IMR-90 (cell line): ENCODE measurements at regions not wholly inside any gene's neighbourhood (a gene's known extent, or its start where the extent isn't known, plus 50 kb on each side); places are given as distances from the start of the nearest gene placed in this dataset.

Experiments used
- ATAC-seq: fragments of 200-7000 bp; cut with Tn5 transposase; 2 replicates; pipeline ENCODE4 v1.9.1; 2020; ENCODE audit warnings: low read depth, mild to moderate bottlenecking, moderate library complexity
- BruUV-seq: library from RNA; stranded (reverse); fragments of 400-500 nt; replicated peaks from 2 replicates; lab custom pipeline; 2021; lab: Mats Ljungman, UMichigan
- CTCF ChIA-PET: fragments of 300-600 bp; formaldehyde crosslinking; extraction: SDS; loops from one replicate; lab custom pipeline; 2021; ENCODE audit warnings: antibody characterized with exemption; lab: Yijun Ruan, JAX
- POLR2A ChIA-PET: fragments of 300-600 bp; sonication (Branson Sonifier 250); formaldehyde crosslinking; loops from one replicate; lab custom pipeline; 2022; ENCODE audit warnings: antibody characterized with exemption; ENCODE audit not compliant: unreplicated experiment; lab: Charles Lee
- DNase-seq: peaks from one replicate; pipeline ENCODE4 v3.0.0; 2013
- H2AFZ ChIP-seq: replicated peaks from 2 replicates; pipeline ENCODE3; 2013; ENCODE audit warnings: low read length, mild to moderate bottlenecking; ENCODE audit not compliant: poor library complexity
- H2AK5ac ChIP-seq: 2 replicates; pipeline ENCODE4 v1.6.1; 2013; ENCODE audit warnings: low read depth, low read length, inconsistent platforms
- H2AK9ac ChIP-seq: replicated peaks from 2 replicates; pipeline ENCODE3; 2013; ENCODE audit warnings: mild to moderate bottlenecking, low read depth, low read length, moderate library complexity; ENCODE audit not compliant: poor library complexity
- H2BK120ac ChIP-seq: 2 replicates; pipeline ENCODE4 v1.6.1; 2013; ENCODE audit warnings: low read depth, low read length, inconsistent platforms
- H2BK15ac ChIP-seq: 3 replicates; pipeline ENCODE4 v1.6.1; 2013; ENCODE audit warnings: low read depth, low read length, inconsistent platforms
- H2BK20ac ChIP-seq: 2 replicates; pipeline ENCODE4 v1.6.1; 2013; ENCODE audit warnings: low read depth, mild to moderate bottlenecking, inconsistent platforms, low read length, moderate library complexity
- H2BK5ac ChIP-seq: 2 replicates; pipeline ENCODE4 v1.6.1; 2013; ENCODE audit warnings: mild to moderate bottlenecking, low read depth, low read length, inconsistent platforms; ENCODE audit not compliant: poor library complexity, severe bottlenecking
- H3K14ac ChIP-seq: replicated peaks from 2 replicates; pipeline ENCODE4 v1.6.1; 2013; ENCODE audit warnings: low read depth, low read length, inconsistent platforms
- H3K18ac ChIP-seq: 2 replicates; pipeline ENCODE4 v1.6.1; 2013; ENCODE audit warnings: low read depth, low read length, control low read depth
- H3K23ac ChIP-seq: 2 replicates; pipeline ENCODE4 v1.6.1; 2013; ENCODE audit warnings: low read depth, low read length, inconsistent platforms
- H3K27ac ChIP-seq: 2 replicates; pipeline ENCODE4 v1.5.1; 2013; ENCODE audit warnings: mild to moderate bottlenecking, control low read depth, low read length; ENCODE audit not compliant: insufficient read depth
- H3K27me3 ChIP-seq: 2 replicates; pipeline ENCODE4 v1.6.1; 2013; ENCODE audit warnings: low read length; ENCODE audit not compliant: control insufficient read depth, insufficient read depth
- H3K36me3 ChIP-seq: 2 replicates; pipeline ENCODE4 v1.6.1; 2013; ENCODE audit warnings: low read length, mixed read lengths; ENCODE audit not compliant: control insufficient read depth, insufficient read depth
- H3K4ac ChIP-seq: 2 replicates; pipeline ENCODE4 v1.6.1; 2013; ENCODE audit warnings: low read depth, low read length, inconsistent platforms
- H3K4me1 ChIP-seq: 2 replicates; pipeline ENCODE4 v1.6.1; 2013; ENCODE audit warnings: low read length, mixed read lengths; ENCODE audit not compliant: control insufficient read depth, insufficient read depth
- H3K4me2 ChIP-seq: 2 replicates; pipeline ENCODE4 v1.6.1; 2013; ENCODE audit warnings: low read depth, mild to moderate bottlenecking, control low read depth, low read length, moderate library complexity
- H3K4me3 ChIP-seq: 2 replicates; pipeline ENCODE4 v1.5.1; 2013; ENCODE audit warnings: low read depth, mild to moderate bottlenecking, control low read depth, low read length, moderate library complexity; ENCODE audit not compliant: insufficient read depth
- H3K56ac ChIP-seq: 2 replicates; pipeline ENCODE4 v1.6.1; 2013; ENCODE audit warnings: low read length, inconsistent platforms; ENCODE audit not compliant: insufficient read depth; ENCODE audit errors: extremely low read depth
- H3K79me1 ChIP-seq, 2 experiments: 2 replicates each; pipeline ENCODE4 v1.6.1; 2013; ENCODE audit warnings: low read length in 2 of 2, inconsistent platforms in 1 of 2, low read depth in 1 of 2
- H3K9ac ChIP-seq: 2 replicates; pipeline ENCODE4 v1.6.1; 2013; ENCODE audit warnings: low read depth, low read length, control low read depth
- H3K9me1 ChIP-seq: 2 replicates; pipeline ENCODE4 v1.6.1; 2013; ENCODE audit warnings: low read length, inconsistent platforms; ENCODE audit not compliant: insufficient read depth
- H3K9me3 ChIP-seq: 2 replicates; pipeline ENCODE4 v1.6.1; 2013; ENCODE audit warnings: low read length; ENCODE audit not compliant: control insufficient read depth, insufficient read depth
- H4K20me1 ChIP-seq: 2 replicates; pipeline ENCODE4 v1.6.1; 2013; ENCODE audit warnings: low read length, inconsistent platforms; ENCODE audit not compliant: insufficient read depth
- H4K5ac ChIP-seq: 2 replicates; pipeline ENCODE4 v1.6.1; 2013; ENCODE audit warnings: mild to moderate bottlenecking, low read depth, low read length, control low read depth
- H4K8ac ChIP-seq, 2 experiments: 2 replicates each; pipeline ENCODE4 v1.6.1; 2013; ENCODE audit warnings: low read depth in 2 of 2, low read length in 2 of 2, control low read depth in 1 of 2, inconsistent platforms in 1 of 2
- H4K91ac ChIP-seq: 2 replicates; pipeline ENCODE4 v1.6.1; 2013; ENCODE audit warnings: low read depth, low read length, inconsistent platforms; ENCODE audit not compliant: insufficient read depth
- BHLHE40 ChIP-seq: fragments of 150-350 bp; IDR thresholded peaks from 2 replicates; pipeline ENCODE4 v1.6.1; 2016; ENCODE audit warnings: mild to moderate bottlenecking, low read depth, low read length
- CEBPB ChIP-seq: IDR thresholded peaks from 2 replicates; pipeline ENCODE4 v1.6.1; 2012; ENCODE audit warnings: low read depth, low read length, improper control_type of control experiment
- CTCF ChIP-seq: conservative IDR thresholded peaks from 2 replicates; pipeline ENCODE4 v1.5.1; 2012; ENCODE audit warnings: mild to moderate bottlenecking, low read depth, low read length, improper control_type of control experiment
- FOS ChIP-seq: fragments of 150-350 bp; IDR thresholded peaks from 2 replicates; pipeline ENCODE4 v1.6.1; 2016; ENCODE audit warnings: low read depth, low read length
- MAFK ChIP-seq: IDR thresholded peaks from 2 replicates; pipeline ENCODE4 v1.6.1; 2012; ENCODE audit warnings: low read depth, low read length, improper control_type of control experiment
- MAZ ChIP-seq: IDR thresholded peaks from 2 replicates; pipeline ENCODE4 v1.6.1; 2012; ENCODE audit warnings: low read depth, mild to moderate bottlenecking, low read length, improper control_type of control experiment, moderate library complexity, borderline replicate concordance
- MXI1 ChIP-seq: IDR thresholded peaks from 2 replicates; pipeline ENCODE4 v1.6.1; 2012; ENCODE audit warnings: low read depth, mild to moderate bottlenecking, low read length, moderate library complexity, borderline replicate concordance
- NFE2L2 ChIP-seq: fragments of 150-350 bp; IDR thresholded peaks from 2 replicates; pipeline ENCODE4 v1.6.1; 2016; ENCODE audit warnings: low read depth, mild to moderate bottlenecking, low read length
- POLR2A ChIP-seq: IDR thresholded peaks from 2 replicates; pipeline ENCODE4 v1.6.1; 2012; ENCODE audit warnings: mild to moderate bottlenecking, low read depth, low read length
- RCOR1 ChIP-seq: IDR thresholded peaks from 2 replicates; pipeline ENCODE4 v1.6.1; 2012; ENCODE audit warnings: mild to moderate bottlenecking, low read length, improper control_type of control experiment; ENCODE audit not compliant: insufficient replicate concordance
- RFX5 ChIP-seq: IDR thresholded peaks from 2 replicates; pipeline ENCODE4 v1.8.0; 2012; ENCODE audit warnings: low read depth, mild to moderate bottlenecking, low read length, moderate library complexity
- SMC3 ChIP-seq: fragments of 150-350 bp; IDR thresholded peaks from 2 replicates; pipeline ENCODE4 v1.6.1; 2016; ENCODE audit warnings: low read depth, mild to moderate bottlenecking, antibody characterized with exemption, low read length, moderate library complexity
- USF2 ChIP-seq: fragments of 150-350 bp; IDR thresholded peaks from 2 replicates; pipeline ENCODE4 v1.6.1; 2017; ENCODE audit warnings: mild to moderate bottlenecking, antibody characterized with exemption, low read length, low read depth
- dilution Hi-C: fragments of 300-500 bp; cut with HindIII; formaldehyde crosslinking; loops from one replicate; pipeline ENCODE4 v1.14.3; 2018; ENCODE audit warnings: low sequenced_read_pairs; ENCODE audit not compliant: unreplicated experiment
- in situ Hi-C: fragments of 300-500 bp; cut with MboI; formaldehyde crosslinking; loops from 3 replicates; pipeline ENCODE4 v1.14.3; 2019; ENCODE audit warnings: low sequenced_read_pairs, inconsistent platforms, mixed read lengths
- intact Hi-C: fragments of 100-400 bp; cut with micrococcal nuclease; formaldehyde crosslinking; loops from 2 replicates; pipeline ENCODE4 v1.10.0; 2022

GRCh38 chr18:33960417-33960816 is 264.3 kb downstream of the NOL4 start:
- H3K36me3 ChIP-seq = no peaks in the 10 kb centered on the region
- no peak for TF ChIP-seq MAZ
- TF ChIP-seq MXI1 = no peak
- no peak for TF ChIP-seq CEBPB
- TF ChIP-seq RFX5 = no peak
- no peak for TF ChIP-seq POLR2A
- TF ChIP-seq NFE2L2 = no peak
- TF ChIP-seq USF2 = no peak
- TF ChIP-seq CTCF = no peak
- TF ChIP-seq BHLHE40 = no peak
- no peak for TF ChIP-seq SMC3
- no peak for TF ChIP-seq RCOR1
- TF ChIP-seq FOS = no peak
- TF ChIP-seq MAFK = no peak
- H3K4me3 ChIP-seq = no peak overlapping the region
- no peak overlapping the region for H2AFZ ChIP-seq
- H3K14ac ChIP-seq = no peak overlapping the region
- H3K18ac ChIP-seq = no peak overlapping the region
- no peak overlapping the region for H4K5ac ChIP-seq
- H3K79me1 ChIP-seq = no peaks in the 10 kb centered on the region
- H2BK5ac ChIP-seq = no peak overlapping the region
- intact Hi-C loops (no loop called here), dilution Hi-C loops (no loop called here), in situ Hi-C loops (no loop called here)
- BruUV-seq = no TSS peak
- no peak overlapping the region for H2BK120ac ChIP-seq
- H4K20me1 ChIP-seq = no peaks in the 10 kb centered on the region
- H2BK15ac ChIP-seq = no peak overlapping the region
- no peak overlapping the region for H4K8ac ChIP-seq
- H3K9me3 ChIP-seq = no peaks in the 10 kb centered on the region
- H2AK9ac ChIP-seq = no peak overlapping the region
- ChIA-PET CTCF (no interaction called here), POLR2A (no interaction called here)
- no peak for ATAC-seq
- H2AK5ac ChIP-seq = no peak overlapping the region
- no peak for DNase-seq
- no peak overlapping the region for H2BK20ac ChIP-seq
- no peak overlapping the region for H4K91ac ChIP-seq
- H3K9ac ChIP-seq = no peak overlapping the region
- no peak overlapping the region for H3K27ac ChIP-seq
- no peak overlapping the region for H3K23ac ChIP-seq
- H3K4me1 ChIP-seq = no peaks in the 10 kb centered on the region
- no peaks in the 10 kb centered on the region for H3K27me3 ChIP-seq
- no peaks in the 10 kb centered on the region for H3K9me1 ChIP-seq
- no peak overlapping the region for H3K4me2 ChIP-seq
- no peak overlapping the region for H3K56ac ChIP-seq
- H3K4ac ChIP-seq = no peak overlapping the region
